ENCODE measurements at regions not wholly inside any gene's neighbourhood (a gene's known extent, or its start where the extent isn't known, plus 50 kb on each side); places are given as distances from the start of the nearest gene placed in this dataset.

DNA sequence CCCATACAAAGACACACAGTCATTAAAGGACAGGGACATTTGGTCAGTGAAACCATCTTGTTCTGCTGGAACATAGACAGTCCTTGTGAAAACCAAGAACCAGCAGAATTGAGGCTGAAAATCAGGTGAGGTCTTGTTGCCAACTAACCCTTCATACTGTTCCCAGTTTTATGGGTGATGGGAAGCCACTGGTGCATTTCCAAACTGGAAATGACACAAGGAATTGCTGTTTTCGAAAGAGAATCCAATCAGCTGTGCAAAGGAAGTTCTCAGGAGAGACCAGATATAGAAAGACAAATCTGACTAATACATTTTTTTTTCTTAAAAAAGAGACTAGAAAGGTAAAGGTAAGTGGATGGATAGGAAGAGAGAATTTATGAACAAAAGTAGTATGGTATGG lies 948.2 kb downstream of the TSN start:
- Histone ChIP-seq H3K36me3 (no peaks in the 10 kb centered on the region), H3K27me3 (no peaks in the 10 kb centered on the region), H3K9me3 (ENCODE audit: low read depth) (no peaks in the 10 kb centered on the region), H3K4me3 (no peak overlapping the region), H3K27ac (no peak overlapping the region), H3K4me1 (ENCODE audit: low read depth) (no peaks in the 10 kb centered on the region)
- DNase-seq (ENCODE audit: low read depth in 1 of 2, low spot score in 1 of 2): no peak
- TF ChIP-seq, protein P1, sequence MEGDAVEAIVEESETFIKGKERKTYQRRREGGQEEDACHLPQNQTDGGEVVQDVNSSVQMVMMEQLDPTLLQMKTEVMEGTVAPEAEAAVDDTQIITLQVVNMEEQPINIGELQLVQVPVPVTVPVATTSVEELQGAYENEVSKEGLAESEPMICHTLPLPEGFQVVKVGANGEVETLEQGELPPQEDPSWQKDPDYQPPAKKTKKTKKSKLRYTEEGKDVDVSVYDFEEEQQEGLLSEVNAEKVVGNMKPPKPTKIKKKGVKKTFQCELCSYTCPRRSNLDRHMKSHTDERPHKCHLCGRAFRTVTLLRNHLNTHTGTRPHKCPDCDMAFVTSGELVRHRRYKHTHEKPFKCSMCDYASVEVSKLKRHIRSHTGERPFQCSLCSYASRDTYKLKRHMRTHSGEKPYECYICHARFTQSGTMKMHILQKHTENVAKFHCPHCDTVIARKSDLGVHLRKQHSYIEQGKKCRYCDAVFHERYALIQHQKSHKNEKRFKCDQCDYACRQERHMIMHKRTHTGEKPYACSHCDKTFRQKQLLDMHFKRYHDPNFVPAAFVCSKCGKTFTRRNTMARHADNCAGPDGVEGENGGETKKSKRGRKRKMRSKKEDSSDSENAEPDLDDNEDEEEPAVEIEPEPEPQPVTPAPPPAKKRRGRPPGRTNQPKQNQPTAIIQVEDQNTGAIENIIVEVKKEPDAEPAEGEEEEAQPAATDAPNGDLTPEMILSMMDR (IDR thresholded peaks at IDR 0.05; ENCODE audit: low read depth, low read length): no peak

DNA sequence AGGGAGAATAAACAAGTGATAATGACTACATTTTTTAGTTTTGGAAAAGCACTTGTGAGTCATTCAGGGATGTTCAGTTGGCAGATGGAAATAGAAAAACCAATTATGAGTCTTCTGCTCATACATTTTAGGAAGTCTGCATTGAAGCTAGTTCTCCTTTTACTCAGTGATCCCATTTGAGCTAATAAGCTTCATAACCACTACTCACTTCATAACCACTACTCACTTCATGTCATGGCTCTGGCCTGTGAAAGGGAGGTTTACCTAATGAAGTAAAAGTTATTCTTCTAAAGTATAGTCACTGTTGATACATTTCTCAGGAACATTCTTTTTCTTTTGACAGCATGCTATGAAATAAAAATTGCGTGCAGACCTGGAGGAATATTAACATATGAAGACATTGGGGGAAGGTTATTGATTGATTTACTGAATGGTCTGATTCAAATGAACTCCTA lies 948.7 kb downstream of the TSN start:
- H3K4me1 ChIP-seq (ENCODE audit: low read depth): no peaks in the 10 kb centered on the region
- no peaks in the 10 kb centered on the region for H3K36me3 ChIP-seq
- no peaks in the 10 kb centered on the region for H3K27me3 ChIP-seq
- H3K4me3 ChIP-seq: no peak overlapping the region
- TF ChIP-seq, protein P1 (IDR thresholded peaks at IDR 0.05; ENCODE audit: low read depth, low read length): no peak
- H3K27ac ChIP-seq: no peak overlapping the region
- H3K9me3 ChIP-seq (ENCODE audit: low read depth): no peaks in the 10 kb centered on the region
- no peak for DNase-seq (ENCODE audit: low read depth in 1 of 2, low spot score in 1 of 2)

DNA sequence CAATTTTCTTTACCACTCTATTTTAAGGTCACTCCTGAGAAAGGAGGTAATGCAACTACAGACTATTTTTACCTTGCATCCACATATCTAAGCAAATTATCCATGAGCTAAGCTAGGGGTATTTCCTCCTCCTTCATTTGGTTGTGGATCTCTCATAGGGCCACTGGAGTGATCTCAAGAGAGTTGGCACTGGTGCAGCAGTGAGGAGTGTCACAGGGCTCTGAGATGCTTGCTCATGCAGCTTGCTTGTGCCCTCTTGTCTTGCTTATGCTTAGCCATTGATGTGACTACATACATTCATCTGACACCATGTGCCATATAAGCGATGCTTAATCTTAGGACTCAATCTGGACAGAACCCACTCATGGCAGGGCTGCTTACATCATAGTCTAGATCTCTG lies 950.3 kb downstream of the TSN start:
- Histone ChIP-seq H3K9me3 (ENCODE audit: low read depth) (no peaks in the 10 kb centered on the region), H3K4me3 (no peak overlapping the region), H3K27ac (no peak overlapping the region), H3K36me3 (no peaks in the 10 kb centered on the region), H3K4me1 (ENCODE audit: low read depth) (peaks cover 4% of the 10 kb centered on the region), H3K27me3 (no peaks in the 10 kb centered on the region)
- no peak for DNase-seq (ENCODE audit: low read depth in 1 of 2, low spot score in 1 of 2)
- TF ChIP-seq, protein P1 (IDR thresholded peaks at IDR 0.05; ENCODE audit: low read depth, low read length): no peak

DNA sequence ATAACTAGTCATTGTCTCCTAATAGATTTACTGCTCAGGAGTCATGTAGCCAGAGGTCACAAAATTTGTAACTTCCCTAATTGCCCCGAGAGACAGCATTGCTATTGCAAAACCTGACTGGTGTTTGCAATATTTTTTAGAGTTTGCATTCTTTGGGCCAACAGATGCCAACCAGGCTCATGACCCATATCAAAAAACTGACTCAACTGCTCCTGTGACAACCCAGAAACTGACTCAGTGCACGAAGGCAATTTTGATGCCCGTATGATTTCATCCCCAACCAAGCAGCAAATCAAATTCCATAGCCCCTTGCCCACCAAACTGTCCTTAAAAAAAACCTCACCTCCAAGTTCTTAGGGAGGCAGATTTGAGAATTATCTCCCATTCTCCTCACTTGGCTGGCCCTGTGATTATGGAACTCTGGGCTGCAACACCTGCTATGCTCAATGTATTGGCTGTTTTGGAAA lies 951.3 kb downstream of the TSN start:
- Histone ChIP-seq H3K4me3 (no peak overlapping the region), H3K27me3 (no peaks in the 10 kb centered on the region), H3K9me3 (ENCODE audit: low read depth) (no peaks in the 10 kb centered on the region), H3K4me1 (ENCODE audit: low read depth) (peaks cover 4% of the 10 kb centered on the region), H3K27ac (no peak overlapping the region), H3K36me3 (no peaks in the 10 kb centered on the region)
- TF ChIP-seq, protein P1 (IDR thresholded peaks at IDR 0.05; ENCODE audit: low read depth, low read length): no peak
- DNase-seq (ENCODE audit: low read depth in 1 of 2, low spot score in 1 of 2): no peak

DNA sequence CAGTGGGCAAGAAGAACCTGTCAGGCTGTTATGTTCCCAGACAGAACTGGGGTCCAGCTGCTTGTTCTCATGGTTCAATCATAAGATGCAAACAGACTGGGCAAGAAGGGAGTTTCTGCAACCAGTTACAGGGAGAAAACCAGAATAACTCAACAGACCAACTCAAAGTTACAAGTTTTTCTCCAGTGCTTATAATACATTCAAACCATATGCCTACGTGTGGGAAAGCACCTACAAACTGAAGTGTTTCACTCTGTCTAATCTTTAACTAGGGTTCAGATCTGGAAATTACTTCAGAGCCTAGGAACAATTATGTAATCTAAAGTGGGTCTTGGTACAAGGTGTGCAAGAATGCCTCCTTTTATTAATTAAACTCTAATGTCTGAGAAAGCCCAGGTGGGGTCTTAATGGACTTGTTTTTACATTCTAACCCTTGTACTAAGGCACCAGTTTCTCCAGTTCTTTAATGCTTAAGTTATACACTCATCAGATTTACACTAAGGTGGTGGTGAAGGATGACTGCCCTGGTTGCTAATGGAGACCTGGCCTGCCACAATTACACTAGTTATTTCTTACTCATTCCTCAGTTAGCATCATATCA lies 951.9 kb downstream of the TSN start:
- H3K36me3 ChIP-seq: no peaks in the 10 kb centered on the region
- no peaks in the 10 kb centered on the region for H3K9me3 ChIP-seq (ENCODE audit: low read depth)
- no peaks in the 10 kb centered on the region for H3K27me3 ChIP-seq
- no peak overlapping the region for H3K4me3 ChIP-seq
- TF ChIP-seq, protein P1 (IDR thresholded peaks at IDR 0.05; ENCODE audit: low read depth, low read length): no peak
- DNase-seq (ENCODE audit: low read depth in 1 of 2, low spot score in 1 of 2): no peak
- no peak overlapping the region for H3K27ac ChIP-seq
- H3K4me1 ChIP-seq (ENCODE audit: low read depth): peaks cover 4% of the 10 kb centered on the region
